ENCODE measurements at regions not wholly inside any gene's neighbourhood (a gene's known extent, or its start where the extent isn't known, plus 50 kb on each side); places are given as distances from the start of the nearest gene placed in this dataset.

- TF ChIP-seq, protein P1, sequence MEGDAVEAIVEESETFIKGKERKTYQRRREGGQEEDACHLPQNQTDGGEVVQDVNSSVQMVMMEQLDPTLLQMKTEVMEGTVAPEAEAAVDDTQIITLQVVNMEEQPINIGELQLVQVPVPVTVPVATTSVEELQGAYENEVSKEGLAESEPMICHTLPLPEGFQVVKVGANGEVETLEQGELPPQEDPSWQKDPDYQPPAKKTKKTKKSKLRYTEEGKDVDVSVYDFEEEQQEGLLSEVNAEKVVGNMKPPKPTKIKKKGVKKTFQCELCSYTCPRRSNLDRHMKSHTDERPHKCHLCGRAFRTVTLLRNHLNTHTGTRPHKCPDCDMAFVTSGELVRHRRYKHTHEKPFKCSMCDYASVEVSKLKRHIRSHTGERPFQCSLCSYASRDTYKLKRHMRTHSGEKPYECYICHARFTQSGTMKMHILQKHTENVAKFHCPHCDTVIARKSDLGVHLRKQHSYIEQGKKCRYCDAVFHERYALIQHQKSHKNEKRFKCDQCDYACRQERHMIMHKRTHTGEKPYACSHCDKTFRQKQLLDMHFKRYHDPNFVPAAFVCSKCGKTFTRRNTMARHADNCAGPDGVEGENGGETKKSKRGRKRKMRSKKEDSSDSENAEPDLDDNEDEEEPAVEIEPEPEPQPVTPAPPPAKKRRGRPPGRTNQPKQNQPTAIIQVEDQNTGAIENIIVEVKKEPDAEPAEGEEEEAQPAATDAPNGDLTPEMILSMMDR (conservative IDR thresholded peaks at IDR 0.05; ENCODE audit: low read length), result no peak
- no peak for TF ChIP-seq EZH2phosphoT487 (IDR thresholded peaks at IDR 0.05; ENCODE audit: borderline replicate concordance, low read depth, low read length)
Measured at GRCh38 chr4:124206779-124207605, 505.5 kb downstream of the ANKRD50 start.

Data from OCI-LY7 (cell line).